Coronary artery (tissue), 2 donors: ENCODE measurements at regions not wholly inside any gene's neighbourhood (a gene's known extent, or its start where the extent isn't known, plus 50 kb on each side); places are given as distances from the start of the nearest gene placed in this dataset.

Experiments used
- DNase-seq: peaks from one replicate; pipeline ENCODE4 v3.0.0-alpha.2; 2017; ENCODE audit warnings: low spot score
- H3K27ac ChIP-seq, 2 donors: fragments of 200-600 bp; sonication (generic); one replicate each; pipeline ENCODE4 v1.5.1; 2016 to 2019
- H3K4me3 ChIP-seq: fragments of 200-600 bp; sonication (generic); 2 replicates; pipeline ENCODE4 v1.5.1; 2016; ENCODE audit warnings: mild to moderate bottlenecking, moderate library complexity
- CTCF ChIP-seq: fragments of 200-600 bp; sonication (generic); IDR thresholded peaks from one replicate; pipeline ENCODE4 v1.5.1; 2019; ENCODE audit warnings: antibody characterized with exemption

GRCh38 chr18:39435209-39435608, 1869.6 kb upstream of the CELF4 start:
- Histone ChIP-seq H3K27ac (no peak overlapping the region), H3K4me3 (no peak overlapping the region)
- DNase-seq, result no peak
- no peak for TF ChIP-seq CTCF

- no peak for TF ChIP-seq CTCF
- no peak for DNase-seq
- Histone ChIP-seq H3K4me3 (no peak overlapping the region), H3K27ac (no peak overlapping the region)
Measured at GRCh38 chr18:39434223-39434920, 1868.8 kb upstream of the CELF4 start.

- Histone ChIP-seq H3K4me3 (no peak overlapping the region), H3K27ac (no peak overlapping the region)
- no peak for TF ChIP-seq CTCF
- DNase-seq, result no peak
Measured at GRCh38 chr18:39425172-39425850, 1859.7 kb upstream of the CELF4 start.

GRCh38 chr18:39424261-39424660, 1858.7 kb upstream of the CELF4 start:
- TF ChIP-seq CTCF, result no peak
- DNase-seq, result no peak
- H3K27ac ChIP-seq, result no peak overlapping the region
- H3K4me3 ChIP-seq, result no peak overlapping the region

- H3K27ac ChIP-seq, result no peak overlapping the region
- TF ChIP-seq CTCF, result no peak
- no peak for DNase-seq
- no peak overlapping the region for H3K4me3 ChIP-seq
Measured at GRCh38 chr18:39421276-39421675, 1855.7 kb upstream of the CELF4 start.

GRCh38 chr18:39419315-39419714, 1853.7 kb upstream of the CELF4 start:
- no peak for TF ChIP-seq CTCF
- H3K4me3 ChIP-seq, result no peak overlapping the region
- H3K27ac ChIP-seq, result no peak overlapping the region
- DNase-seq, result no peak

- Histone ChIP-seq H3K27ac (no peak overlapping the region), H3K4me3 (no peak overlapping the region)
- no peak for DNase-seq
- TF ChIP-seq CTCF, result no peak
Measured at GRCh38 chr18:39415471-39415870, 1849.9 kb upstream of the CELF4 start.
